ENCODE measurements at regions not wholly inside any gene's neighbourhood (a gene's known extent, or its start where the extent isn't known, plus 50 kb on each side); places are given as distances from the start of the nearest gene placed in this dataset.

DNA sequence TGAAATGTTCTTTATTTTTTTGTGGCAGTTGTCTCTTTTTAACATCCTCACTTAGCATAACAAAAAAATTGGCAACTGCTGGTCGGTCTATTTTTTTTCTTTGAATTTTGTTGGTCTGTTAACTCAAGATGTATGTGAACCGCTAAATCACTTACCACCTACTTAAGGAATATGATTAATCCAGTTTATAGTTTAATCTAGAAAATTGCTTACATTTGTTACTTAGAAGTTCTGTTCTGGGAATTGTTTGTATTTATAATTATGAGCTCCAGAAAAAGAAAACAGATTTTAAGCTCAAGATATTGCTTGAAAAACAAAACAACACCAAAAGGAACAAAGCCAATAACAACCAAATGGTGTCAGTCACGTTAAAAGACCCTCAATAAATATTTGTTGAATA lies 66.1 kb upstream of the KLHL13 start:
- TF ChIP-seq, protein P1, sequence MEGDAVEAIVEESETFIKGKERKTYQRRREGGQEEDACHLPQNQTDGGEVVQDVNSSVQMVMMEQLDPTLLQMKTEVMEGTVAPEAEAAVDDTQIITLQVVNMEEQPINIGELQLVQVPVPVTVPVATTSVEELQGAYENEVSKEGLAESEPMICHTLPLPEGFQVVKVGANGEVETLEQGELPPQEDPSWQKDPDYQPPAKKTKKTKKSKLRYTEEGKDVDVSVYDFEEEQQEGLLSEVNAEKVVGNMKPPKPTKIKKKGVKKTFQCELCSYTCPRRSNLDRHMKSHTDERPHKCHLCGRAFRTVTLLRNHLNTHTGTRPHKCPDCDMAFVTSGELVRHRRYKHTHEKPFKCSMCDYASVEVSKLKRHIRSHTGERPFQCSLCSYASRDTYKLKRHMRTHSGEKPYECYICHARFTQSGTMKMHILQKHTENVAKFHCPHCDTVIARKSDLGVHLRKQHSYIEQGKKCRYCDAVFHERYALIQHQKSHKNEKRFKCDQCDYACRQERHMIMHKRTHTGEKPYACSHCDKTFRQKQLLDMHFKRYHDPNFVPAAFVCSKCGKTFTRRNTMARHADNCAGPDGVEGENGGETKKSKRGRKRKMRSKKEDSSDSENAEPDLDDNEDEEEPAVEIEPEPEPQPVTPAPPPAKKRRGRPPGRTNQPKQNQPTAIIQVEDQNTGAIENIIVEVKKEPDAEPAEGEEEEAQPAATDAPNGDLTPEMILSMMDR (conservative IDR thresholded peaks at IDR 0.05; ENCODE audit: low read depth in 2 of 2), result no peak
- TF ChIP-seq POLR2AphosphoS5 (IDR thresholded peaks at IDR 0.05; ENCODE audit: low read depth), result no peak
- TF ChIP-seq, protein P2, sequence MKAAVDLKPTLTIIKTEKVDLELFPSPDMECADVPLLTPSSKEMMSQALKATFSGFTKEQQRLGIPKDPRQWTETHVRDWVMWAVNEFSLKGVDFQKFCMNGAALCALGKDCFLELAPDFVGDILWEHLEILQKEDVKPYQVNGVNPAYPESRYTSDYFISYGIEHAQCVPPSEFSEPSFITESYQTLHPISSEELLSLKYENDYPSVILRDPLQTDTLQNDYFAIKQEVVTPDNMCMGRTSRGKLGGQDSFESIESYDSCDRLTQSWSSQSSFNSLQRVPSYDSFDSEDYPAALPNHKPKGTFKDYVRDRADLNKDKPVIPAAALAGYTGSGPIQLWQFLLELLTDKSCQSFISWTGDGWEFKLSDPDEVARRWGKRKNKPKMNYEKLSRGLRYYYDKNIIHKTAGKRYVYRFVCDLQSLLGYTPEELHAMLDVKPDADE (IDR thresholded peaks at IDR 0.05), result no peak
- TF ChIP-seq ZNF331 (CRISPR knock-in tag; IDR thresholded peaks at IDR 0.05; ENCODE audit: low read depth), result no peak
- TF ChIP-seq JUNB (IDR thresholded peaks at IDR 0.05; ENCODE audit: unreplicated experiment), result no peak
- no peak for TF ChIP-seq EZH2phosphoT487 (IDR thresholded peaks at IDR 0.05; ENCODE audit: unreplicated experiment)
- TF ChIP-seq, protein P3, sequence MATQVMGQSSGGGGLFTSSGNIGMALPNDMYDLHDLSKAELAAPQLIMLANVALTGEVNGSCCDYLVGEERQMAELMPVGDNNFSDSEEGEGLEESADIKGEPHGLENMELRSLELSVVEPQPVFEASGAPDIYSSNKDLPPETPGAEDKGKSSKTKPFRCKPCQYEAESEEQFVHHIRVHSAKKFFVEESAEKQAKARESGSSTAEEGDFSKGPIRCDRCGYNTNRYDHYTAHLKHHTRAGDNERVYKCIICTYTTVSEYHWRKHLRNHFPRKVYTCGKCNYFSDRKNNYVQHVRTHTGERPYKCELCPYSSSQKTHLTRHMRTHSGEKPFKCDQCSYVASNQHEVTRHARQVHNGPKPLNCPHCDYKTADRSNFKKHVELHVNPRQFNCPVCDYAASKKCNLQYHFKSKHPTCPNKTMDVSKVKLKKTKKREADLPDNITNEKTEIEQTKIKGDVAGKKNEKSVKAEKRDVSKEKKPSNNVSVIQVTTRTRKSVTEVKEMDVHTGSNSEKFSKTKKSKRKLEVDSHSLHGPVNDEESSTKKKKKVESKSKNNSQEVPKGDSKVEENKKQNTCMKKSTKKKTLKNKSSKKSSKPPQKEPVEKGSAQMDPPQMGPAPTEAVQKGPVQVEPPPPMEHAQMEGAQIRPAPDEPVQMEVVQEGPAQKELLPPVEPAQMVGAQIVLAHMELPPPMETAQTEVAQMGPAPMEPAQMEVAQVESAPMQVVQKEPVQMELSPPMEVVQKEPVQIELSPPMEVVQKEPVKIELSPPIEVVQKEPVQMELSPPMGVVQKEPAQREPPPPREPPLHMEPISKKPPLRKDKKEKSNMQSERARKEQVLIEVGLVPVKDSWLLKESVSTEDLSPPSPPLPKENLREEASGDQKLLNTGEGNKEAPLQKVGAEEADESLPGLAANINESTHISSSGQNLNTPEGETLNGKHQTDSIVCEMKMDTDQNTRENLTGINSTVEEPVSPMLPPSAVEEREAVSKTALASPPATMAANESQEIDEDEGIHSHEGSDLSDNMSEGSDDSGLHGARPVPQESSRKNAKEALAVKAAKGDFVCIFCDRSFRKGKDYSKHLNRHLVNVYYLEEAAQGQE (IDR thresholded peaks at IDR 0.05; ENCODE audit: unreplicated experiment), result no peak
- TF ChIP-seq EZH2 (IDR thresholded peaks at IDR 0.05; ENCODE audit: low read depth, unreplicated experiment), result no peak
- TF ChIP-seq ZNF114 (CRISPR knock-in tag; IDR thresholded peaks at IDR 0.05), result no peak
- no peak for TF ChIP-seq CREB1 (CRISPR knock-in tag; IDR thresholded peaks at IDR 0.05; ENCODE audit: low read depth)
- TF ChIP-seq STAT1 (IDR thresholded peaks at IDR 0.05; ENCODE audit: unreplicated experiment), result no peak

Measured in GM23338 (cell line).